ENCODE measurements at regions not wholly inside any gene's neighbourhood (a gene's known extent, or its start where the extent isn't known, plus 50 kb on each side); places are given as distances from the start of the nearest gene placed in this dataset.
A peak's percentile ranks its signal among the peaks of the same experiment; 100 is the strongest.

DNA sequence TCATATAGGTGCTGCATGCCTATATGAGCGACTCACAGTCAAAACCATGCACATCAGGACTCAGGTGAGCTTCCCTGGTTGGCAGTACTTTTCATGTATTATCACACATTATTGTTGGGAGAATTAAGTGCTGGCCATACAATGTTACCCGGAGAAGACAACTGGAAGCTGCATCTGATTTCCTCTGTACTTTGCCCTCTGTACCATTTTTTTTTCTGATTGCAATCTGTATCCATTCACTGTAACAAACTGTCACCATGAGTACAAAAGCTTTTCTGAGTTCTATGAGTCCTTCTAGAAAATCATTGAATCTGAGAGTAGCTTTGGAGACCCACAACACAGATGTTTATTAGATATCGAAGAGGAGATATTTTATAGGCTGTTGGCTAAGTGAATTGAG lies 651.0 kb downstream of the NR2F1-AS1 start:
- DNase-seq = no peak

DNA sequence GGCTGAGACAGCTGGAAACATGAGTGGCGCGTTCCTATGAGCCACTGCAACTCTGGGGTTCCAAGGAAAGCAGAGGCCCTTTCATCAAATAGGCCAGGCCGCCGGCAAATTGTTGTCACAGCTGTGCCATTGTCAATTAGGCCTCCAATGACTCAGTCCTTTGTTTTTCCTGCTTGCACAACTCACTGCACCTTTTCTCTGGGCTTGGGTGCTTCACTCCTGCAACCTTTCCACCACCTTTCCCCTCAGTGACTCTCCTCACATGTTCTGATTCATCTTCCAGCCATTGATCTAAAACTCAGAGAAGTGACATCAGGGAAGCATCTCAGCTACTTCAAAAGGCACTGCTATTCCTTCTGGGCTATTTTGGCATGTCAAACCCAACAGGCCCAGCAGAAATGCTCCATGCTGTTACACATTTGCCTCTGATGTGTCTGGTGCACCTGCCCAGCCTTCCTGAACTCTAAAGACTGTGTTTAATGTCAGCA lies 653.7 kb downstream of the NR2F1-AS1 start:
- no peak for DNase-seq

DNA sequence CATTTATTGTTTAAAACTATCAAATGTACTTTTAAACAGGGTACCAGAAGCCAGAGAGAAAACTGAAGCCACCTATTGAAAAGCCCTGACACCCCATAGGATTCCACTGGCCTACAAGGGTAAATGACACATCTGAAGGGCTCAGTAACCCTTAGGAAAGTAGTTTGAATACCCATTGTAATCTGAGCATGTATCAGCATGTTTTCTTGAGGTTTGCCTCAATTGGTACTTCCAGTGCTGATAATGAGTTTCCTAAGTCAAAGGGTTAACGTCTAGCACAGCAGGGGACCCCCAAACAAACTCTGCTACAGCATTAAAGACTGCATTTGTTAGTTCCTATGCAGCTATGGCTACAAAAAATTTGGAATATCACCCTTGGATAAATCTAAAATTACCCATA lies 657.1 kb downstream of the NR2F1-AS1 start:
- DNase-seq = no peak

DNA sequence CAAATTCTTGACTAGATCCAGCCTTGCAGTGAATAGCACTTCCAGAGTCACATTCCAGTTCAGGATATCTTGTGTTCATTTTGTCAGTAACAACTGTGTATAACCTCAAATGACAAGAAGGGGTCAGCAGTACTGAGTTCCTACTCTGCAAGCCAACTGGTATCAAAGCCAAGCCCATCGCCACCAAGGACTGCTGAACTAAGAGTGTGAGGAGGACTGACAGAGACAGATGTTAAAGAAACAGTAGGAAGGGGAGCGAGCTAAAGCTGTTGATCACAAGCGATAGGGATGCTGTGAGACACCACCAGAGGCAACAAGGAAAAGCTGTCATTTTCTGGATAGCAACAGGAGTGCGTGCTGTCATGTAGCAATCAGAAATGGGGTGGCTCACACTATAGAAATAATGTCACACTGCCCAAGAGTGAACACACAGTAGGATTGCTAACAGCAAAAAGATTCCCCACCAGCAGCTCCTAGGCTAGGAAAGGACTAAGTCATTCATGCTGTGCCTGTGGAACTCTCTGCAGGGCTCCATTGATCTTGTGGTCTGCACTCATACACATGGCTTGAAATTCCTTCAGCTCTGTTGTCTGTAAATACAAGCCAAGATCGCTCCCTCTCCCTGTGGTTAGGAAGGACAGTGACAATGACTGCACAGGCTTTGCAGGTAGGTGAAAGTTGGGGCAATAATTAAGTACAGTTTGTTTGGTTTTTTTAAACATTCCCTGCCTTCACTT lies 658.6 kb downstream of the NR2F1-AS1 start:
- DNase-seq = no peak

DNA sequence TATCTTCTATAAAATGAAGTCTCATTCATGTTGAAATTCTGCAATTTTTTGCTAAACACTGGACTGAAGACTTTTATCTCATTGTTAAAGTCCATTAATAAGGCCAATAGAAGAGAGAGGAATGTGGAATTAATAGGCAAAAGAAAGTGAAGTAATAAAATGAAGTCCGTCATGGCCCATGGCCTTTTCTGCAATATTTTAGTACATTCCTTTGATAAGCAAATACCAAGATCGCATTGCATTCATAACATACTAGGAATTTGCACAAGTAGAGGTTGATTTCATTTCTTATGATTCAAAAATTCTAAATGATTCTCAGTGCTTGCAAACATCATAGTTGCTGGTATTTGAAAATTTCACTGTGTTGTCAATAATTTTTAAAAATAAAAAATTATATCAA lies 664.0 kb downstream of the NR2F1-AS1 start:
- no peak for DNase-seq

DNA sequence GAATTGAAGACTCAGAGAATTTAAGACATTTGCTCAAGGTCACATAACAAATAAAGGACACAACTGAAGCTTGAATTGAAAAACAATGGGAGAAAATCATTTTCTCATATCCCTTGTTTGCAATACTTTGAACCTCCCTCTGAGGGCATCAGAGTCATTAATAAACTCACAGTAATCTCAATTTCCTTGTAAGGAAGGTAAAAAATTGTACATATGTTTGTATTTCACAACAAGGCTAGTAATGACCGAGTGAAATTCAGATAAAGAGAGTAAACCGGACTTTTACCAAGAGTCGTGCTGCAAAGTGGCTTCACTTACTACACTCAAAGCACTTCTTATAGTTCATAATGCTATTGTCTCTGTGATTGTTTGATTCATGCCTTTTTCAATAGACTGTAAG lies 665.0 kb downstream of the NR2F1-AS1 start:
- no peak for DNase-seq

DNA sequence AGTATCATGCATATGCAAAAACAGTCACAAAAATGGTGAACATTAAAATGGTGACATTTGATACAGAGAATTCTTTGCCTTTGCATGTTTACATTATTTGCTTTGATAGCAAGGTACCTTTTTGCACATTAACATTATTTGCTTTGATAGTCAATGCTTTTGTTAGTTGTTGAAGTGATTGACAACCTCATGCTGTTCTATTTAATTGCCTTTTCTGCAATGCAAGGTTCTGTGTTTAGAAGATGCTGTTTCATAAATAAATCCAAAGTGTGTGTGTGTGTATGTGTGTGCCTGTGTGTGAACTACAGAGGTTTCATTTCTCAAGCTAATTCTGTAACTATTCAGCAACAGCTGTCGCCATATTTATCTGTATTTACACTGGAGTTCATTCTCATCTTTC lies 668.7 kb downstream of the NR2F1-AS1 start:
- DNase-seq = no peak

DNA sequence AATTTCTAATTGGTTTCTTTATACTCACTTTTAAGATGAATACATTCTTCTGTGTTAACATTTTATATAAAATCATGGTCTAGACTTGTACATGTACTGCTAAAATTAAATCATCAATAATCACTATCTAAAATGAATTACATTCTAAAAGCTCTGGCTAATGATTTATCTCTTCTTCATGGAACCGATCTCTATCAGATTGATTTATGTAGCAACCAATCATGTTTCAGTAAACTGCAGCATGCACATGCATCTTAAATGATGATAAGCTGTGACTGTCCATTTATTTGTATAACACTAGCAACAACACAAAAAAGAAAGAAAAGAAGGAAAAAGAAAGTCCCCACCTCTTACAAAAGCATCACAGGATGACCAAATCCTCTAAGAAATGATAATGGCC lies 669.2 kb downstream of the NR2F1-AS1 start:
- DNase-seq = no peak

DNA sequence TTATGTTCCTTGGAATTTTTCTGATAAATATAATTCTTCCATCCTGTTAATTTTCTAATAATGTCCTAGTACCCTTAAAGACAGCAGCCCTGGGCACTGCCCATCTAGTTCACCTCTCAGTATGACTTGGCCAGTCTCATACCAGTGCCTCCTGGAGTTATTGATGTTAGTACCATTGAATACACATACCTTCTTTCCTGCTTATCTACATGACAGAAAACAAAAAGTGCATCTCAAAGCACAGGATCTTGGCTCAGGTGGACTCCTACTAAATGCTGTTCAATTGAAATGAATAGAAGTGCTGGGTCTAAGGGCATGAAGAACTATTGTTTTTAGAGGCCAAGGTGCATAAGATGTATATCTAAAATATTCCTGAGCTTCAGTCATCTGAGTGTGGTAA lies 669.7 kb downstream of the NR2F1-AS1 start:
- DNase-seq = no peak

DNA sequence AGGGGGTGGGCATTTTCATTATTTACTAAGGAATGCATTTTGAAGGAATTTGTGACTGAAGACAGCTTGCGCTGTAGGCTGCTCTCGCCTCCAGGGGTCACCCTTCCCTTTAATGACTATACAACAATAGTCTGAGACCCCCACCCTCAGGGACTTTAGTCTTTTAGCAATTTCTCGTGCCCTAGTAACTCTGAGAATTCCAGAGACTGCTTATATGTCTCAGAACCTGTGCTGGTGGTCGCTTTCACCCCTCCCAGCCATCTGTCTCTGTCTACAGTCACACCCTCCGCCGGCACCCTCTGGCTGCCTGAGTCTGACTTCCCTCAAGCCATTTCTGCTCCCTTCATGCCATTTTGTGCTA lies 671.4 kb downstream of the NR2F1-AS1 start:
- peak; percentile 78 for DNase-seq

DNA sequence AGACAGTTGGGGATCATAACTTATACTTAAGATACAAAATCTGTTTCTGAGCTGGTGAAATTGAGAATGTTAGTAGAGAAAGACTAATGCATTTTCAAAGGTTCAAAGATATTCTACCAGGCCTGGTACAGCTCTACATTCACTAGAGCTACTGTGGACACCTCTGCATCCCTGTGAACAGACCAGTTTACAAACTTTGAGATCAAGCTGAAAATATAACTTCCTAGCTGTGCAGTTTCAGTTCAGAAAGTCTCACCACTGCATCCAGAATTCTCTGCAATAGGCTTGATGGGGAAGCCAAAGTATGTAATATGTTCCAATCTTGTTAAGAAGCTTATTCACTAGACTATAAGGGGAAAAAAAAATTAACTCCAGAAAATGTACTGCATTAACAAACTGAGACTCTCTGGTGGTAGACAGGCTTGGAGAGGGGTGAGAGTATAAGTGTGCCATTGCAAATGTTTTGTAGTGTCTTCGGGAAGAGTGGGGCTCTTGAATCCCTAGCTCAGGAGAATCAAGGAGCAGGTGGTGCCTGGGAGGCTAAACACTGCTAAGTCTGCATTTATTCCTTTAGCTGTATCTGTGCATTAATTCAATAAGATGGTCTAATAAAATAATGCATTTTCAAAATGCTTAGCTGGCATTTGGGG lies 671.9 kb downstream of the NR2F1-AS1 start:
- DNase-seq = no peak

DNA sequence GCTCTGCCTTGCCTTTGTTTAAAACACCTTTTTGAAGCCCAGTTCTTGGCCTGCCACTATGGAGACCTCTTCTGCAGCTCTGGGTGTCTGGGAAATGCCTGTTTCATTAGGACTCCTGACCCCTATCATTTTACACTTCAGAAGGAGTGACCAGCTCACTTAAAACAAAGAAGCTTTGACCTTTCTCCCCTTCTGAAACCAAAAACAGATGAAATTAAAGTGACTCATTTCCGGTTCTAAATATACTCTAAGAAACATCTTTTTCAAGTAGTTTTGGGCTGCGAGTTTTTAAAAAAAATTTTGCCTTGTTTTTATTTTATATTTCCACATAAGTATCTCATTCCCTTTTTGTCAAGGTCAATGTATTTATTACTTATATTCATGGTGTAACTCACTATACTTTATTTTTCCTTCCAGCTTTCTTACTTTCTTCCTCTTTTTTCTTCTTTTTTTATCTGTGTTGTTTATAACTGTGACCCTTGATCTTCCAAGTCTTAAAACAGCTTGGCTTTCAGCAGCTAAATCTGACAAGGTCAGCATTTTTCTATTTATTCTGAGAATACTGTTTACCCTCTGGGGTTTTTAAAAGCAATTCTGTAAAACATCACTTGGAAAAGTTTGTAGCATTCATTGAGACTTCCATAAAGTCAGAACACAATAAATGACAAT lies 672.9 kb downstream of the NR2F1-AS1 start:
- DNase-seq = peak; percentile 70

DNA sequence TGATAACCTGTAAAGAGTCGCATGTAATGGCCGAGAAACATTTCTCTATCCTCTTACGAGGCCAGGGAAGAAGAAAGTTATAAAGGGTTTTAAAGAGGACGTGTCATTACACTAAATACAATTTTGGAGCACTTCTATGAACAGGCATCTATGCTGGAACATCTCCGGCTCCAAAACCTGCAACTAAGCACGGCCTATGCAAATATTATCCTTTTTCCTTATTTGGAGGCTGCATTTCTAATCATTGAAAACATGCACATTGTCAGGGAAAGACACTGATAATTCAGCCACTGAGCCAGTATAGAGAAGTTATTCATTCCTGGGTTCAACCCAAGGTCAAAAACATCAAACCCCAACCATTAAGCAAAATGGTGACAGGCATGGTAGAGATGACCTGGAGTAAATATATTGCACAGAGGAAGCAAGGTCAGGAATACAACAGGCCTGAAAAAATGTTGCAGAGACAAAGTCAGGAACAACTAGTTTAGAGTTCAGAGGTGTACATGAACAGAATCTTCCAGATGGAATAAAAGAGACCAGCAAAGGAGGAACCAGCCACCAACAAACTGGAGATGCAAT lies 674.1 kb downstream of the NR2F1-AS1 start:
- no peak for DNase-seq

DNA sequence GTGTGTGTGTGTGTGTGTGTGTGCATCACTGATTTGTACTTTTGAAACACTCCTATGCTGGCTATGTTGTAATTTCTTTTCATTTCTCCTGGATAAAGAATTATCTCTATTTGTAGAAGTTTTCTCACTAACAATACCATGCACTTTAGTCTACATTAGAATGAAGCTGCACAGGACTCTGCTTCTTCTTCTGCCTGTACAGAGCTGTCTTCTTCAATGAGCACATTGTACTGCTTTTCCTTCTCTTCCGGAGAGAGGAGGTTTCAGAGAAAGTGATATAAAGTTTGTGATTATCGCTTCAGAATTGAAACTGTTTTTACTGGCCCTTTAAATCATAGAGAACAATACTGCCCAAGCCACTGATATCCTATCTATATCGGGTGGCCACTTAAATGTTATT lies 677.0 kb downstream of the NR2F1-AS1 start:
- DNase-seq = no peak

DNA sequence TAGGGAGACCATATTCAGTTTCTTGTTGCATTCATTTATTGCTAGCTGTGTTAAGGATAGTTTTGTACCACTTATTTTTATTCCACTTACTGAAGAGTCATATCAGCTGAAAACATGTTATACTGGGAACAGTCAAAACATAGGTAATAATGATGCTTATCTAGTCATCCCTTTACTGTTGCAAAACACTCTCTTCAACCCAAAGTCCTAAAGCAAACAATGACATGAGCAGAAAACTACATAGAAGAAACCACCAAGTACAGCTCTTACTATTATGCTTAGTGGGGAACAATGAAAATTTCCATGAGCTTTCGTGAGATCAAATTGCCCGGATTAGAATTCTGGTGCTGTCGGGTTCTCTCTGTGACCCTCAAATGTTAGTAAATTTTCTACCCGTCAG lies 681.4 kb downstream of the NR2F1-AS1 start:
- DNase-seq = no peak

DNA sequence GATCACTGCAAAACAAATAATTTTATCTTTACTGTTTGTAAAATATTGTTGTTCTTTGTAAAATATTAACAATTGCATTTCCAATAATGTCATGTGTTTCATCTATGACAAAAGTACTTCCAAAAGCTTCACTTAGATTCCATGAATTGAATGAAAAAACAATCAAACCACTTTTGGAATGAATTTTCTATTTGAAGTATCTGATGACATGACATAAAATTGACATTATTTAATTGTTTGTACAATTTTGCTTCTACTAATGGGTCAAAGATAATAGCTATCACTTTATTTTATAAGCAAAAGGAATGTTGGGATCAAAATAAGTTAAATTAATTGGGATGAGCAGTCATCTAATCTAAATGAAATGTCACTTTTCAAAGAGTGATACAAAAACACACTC lies 684.3 kb downstream of the NR2F1-AS1 start:
- no peak for DNase-seq

DNA sequence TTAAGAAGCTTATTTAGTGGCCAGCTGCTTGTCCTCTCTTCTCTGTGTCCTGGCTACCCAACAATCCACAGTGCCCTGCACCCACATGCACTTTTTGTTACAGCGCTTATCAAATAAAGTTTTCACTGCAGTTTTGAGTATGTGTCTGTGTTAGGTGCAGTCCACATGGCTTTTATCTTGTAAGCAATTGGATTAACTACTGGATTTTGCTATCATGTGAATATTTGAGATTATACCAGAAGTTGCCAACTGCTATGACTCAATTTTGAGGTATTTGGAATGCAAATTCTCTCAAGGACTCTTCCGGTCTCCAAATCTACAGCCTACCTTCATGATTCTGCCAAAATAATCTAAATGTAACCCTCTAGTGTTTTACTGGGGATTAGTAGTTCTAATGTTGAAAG lies 690.2 kb downstream of the NR2F1-AS1 start:
- no peak for DNase-seq

DNA sequence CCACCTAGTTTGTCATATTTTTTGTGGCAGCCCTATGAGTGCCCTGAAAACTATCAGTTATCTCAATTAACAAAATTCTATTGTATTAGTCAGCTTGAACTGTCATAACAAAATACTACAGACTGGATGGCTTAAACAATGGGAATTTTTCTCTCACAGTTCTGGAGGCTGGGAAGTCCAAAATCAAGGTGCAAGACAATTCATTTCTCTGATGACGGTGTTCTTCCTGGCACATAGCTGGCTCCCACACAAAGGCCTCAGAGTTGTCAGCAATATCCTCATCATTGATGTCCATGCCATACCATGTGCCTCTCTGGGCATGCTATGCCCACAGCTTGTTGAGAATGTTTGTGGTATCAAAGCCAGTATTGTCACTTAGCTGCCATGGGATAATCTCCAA lies 691.9 kb downstream of the NR2F1-AS1 start:
- DNase-seq = no peak

DNA sequence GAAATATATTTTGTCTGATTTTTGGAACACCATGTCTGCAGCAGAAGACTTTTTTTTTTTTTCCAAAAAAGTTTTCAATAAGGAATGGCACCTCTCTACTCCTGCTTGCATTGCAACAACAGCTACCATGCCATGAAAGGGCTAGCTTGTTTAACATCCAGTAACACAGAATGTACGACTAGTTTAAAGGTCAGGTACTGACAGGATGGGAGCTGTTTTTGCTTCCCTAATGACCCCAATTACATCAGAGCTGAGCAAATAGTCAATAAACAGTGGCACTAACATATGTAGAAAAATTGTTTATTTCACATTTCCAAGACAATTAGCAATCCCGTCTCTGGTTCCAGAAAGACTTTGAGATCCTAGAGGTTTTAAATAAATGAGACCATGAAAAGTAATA lies 693.8 kb downstream of the NR2F1-AS1 start:
- no peak for DNase-seq

DNA sequence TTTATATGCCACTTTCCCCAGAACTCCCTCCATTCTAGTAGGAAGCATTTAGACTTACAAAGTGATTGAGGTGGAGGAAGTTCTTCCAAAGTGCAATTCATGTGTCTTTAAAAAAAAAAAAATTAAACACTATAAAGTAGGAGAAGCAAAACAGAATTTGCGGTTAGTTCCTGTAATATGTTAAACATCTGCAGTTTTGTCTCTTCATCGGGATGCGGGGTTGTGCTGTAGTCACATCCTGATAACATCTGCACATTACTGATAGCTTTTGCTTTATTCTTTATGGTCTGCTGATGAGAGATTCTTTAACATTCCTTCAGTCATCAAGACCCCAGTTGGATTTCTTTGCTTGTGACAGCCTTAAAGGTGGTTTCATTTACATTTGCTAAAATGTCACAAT lies 694.3 kb downstream of the NR2F1-AS1 start:
- no peak for DNase-seq

DNA sequence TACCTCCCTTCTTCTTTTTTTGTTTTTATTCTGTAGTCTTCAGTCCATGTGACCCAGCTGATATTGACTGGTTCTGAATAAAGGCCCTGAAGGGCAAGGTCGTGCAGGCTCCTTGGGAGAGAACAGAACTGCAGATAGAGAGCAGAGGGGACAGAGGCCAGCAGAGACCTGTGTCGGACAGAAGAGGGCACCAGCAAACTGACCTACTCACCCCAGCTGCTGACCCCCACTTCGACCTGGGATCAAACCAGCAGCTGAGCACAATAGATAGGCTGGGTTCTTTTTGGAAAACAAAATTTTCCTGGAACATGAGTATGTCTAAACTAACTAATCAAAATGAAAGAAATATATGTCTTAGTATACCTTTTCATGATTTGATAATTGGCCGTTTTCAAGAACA lies 695.1 kb downstream of the NR2F1-AS1 start:
- DNase-seq = no peak

DNA sequence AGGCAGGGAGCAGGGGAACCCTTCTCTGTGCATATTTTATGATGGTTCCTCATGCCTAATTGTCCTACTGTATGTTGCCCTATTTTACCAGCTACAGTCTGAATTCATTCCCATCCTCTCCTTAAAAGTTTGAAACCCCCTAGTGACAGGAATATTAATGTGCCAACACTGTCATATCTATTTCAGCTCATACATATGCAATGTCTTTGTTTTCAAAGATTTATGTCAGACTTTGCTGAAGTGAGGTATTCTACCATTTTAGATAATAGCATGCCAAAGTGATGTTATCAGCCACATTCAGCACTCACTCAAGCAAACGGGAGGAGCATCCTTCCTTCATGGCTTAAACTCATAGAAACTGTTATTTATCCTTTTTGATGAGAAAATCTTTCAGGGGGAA lies 696.5 kb downstream of the NR2F1-AS1 start:
- no peak for DNase-seq

Measured in renal pelvis (tissue), 1 donor.